Activated CD4-positive, CD25-positive, alpha-beta regulatory T cell treated with anti-CD3 and anti-CD28 coated beads, Interleukin-2, amount 50 U/mL, for 24 hours (primary cell): ENCODE measurements at regions not wholly inside any gene's neighbourhood (a gene's known extent, or its start where the extent isn't known, plus 50 kb on each side); places are given as distances from the start of the nearest gene placed in this dataset.
"Not testable (repeated sequence)": the region's sequence is repeated elsewhere in the genome, so short reads cannot be mapped to it uniquely, and the experiment has no call there.

ENCODE experiments used
- ATAC-seq, 2 donors: fragments of 150-1000 bp; cut with Tn5 transposase; one replicate each; pipeline ENCODE4 v1.10.0; 2021; ENCODE audit warnings: mild to moderate bottlenecking in 1 of 2, moderate library complexity in 1 of 2

- no peak for ATAC-seq
These were observed 157.7 kb downstream of the PAPSS1 start for GRCh38 chr4:107562316-107562715.

- no peak for ATAC-seq
These were observed 158.6 kb downstream of the PAPSS1 start for GRCh38 chr4:107561481-107561880.

GRCh38 chr4:107559653-107560052 is 160.4 kb downstream of the PAPSS1 start:
- ATAC-seq, result no peak

GRCh38 chr4:107552306-107552705 is 167.7 kb downstream of the PAPSS1 start:
- no peak for ATAC-seq

- ATAC-seq, result no peak
These were observed 171.7 kb downstream of the PAPSS1 start for GRCh38 chr4:107548211-107548905.

- ATAC-seq, result no peak
These were observed 173.4 kb downstream of the PAPSS1 start for GRCh38 chr4:107546638-107547037.

GRCh38 chr4:107541511-107541910 is 178.5 kb downstream of the PAPSS1 start:
- ATAC-seq, result no peak

- ATAC-seq, result no peak
These were observed 188.1 kb downstream of the PAPSS1 start for GRCh38 chr4:107531927-107532326.

- ATAC-seq, result no peak
These were observed 199.7 kb downstream of the PAPSS1 start for GRCh38 chr4:107520368-107520767.

GRCh38 chr4:107519053-107519452 is 201.0 kb downstream of the PAPSS1 start:
- ATAC-seq, result no peak

GRCh38 chr4:107518076-107518475 is 202.0 kb downstream of the PAPSS1 start:
- ATAC-seq, result no peak

GRCh38 chr4:107512549-107512948 is 207.5 kb downstream of the PAPSS1 start:
- no peak for ATAC-seq

- ATAC-seq, result no peak
These were observed 210.4 kb downstream of the PAPSS1 start for GRCh38 chr4:107509615-107510014.

- no peak for ATAC-seq
These were observed 219.5 kb downstream of the PAPSS1 start for GRCh38 chr4:107500551-107500950.

GRCh38 chr4:107497054-107497453 is 223.0 kb downstream of the PAPSS1 start:
- no peak for ATAC-seq

GRCh38 chr4:107492566-107492965 is 227.5 kb downstream of the PAPSS1 start:
- ATAC-seq, result no peak

- no peak for ATAC-seq
These were observed 229.9 kb downstream of the PAPSS1 start for GRCh38 chr4:107490116-107490515.

GRCh38 chr4:107483621-107484020 is 236.4 kb downstream of the PAPSS1 start:
- ATAC-seq, result not testable (repeated sequence)

GRCh38 chr4:107482546-107482945 is 237.5 kb downstream of the PAPSS1 start:
- no peak for ATAC-seq

GRCh38 chr4:107478327-107478980 is 241.6 kb downstream of the PAPSS1 start:
- ATAC-seq, result no peak

- ATAC-seq, result no peak
These were observed 246.9 kb downstream of the PAPSS1 start for GRCh38 chr4:107473126-107473525.

GRCh38 chr4:107472265-107472948 is 247.6 kb downstream of the PAPSS1 start:
- ATAC-seq, result no peak

- no peak for ATAC-seq
These were observed 249.9 kb downstream of the PAPSS1 start for GRCh38 chr4:107470173-107470572.

GRCh38 chr4:107468812-107469211 is 251.2 kb downstream of the PAPSS1 start:
- no peak for ATAC-seq
